A673 (cell line): ENCODE measurements at regions not wholly inside any gene's neighbourhood (a gene's known extent, or its start where the extent isn't known, plus 50 kb on each side); places are given as distances from the start of the nearest gene placed in this dataset.

Experiments
- BruUV-seq: library from RNA; stranded (reverse); fragments of 400-500 nt; replicated peaks from 2 replicates; lab custom pipeline; 2021; lab: Mats Ljungman, UMichigan
- CTCF ChIA-PET: fragments of 300-600 bp; sonication (Branson Sonifier 250); formaldehyde crosslinking; loops from one replicate; lab custom pipeline; 2022; ENCODE audit warnings: antibody characterized with exemption; lab: Charles Lee
- POLR2A ChIA-PET: fragments of 300-600 bp; sonication (Branson Sonifier 250); formaldehyde crosslinking; loops from one replicate; lab custom pipeline; 2022; ENCODE audit warnings: antibody characterized with exemption; ENCODE audit not compliant: low non-redundant PET; lab: Charles Lee
- DNase-seq: peaks from one replicate; pipeline ENCODE4 v3.0.0-alpha.2; 2015; ENCODE audit warnings: low spot score
- H3K27ac ChIP-seq: fragments of 200-600 bp; sonication (generic); 2 replicates; pipeline ENCODE4 v1.5.1; 2016; ENCODE audit warnings: mixed run types, low read depth, mild to moderate bottlenecking, mixed read lengths, antibody characterized with exemption, low read length; ENCODE audit not compliant: poor library complexity, severe bottlenecking
- H3K27me3 ChIP-seq: fragments of 200-600 bp; sonication (generic); replicated peaks from 2 replicates; pipeline ENCODE4 v1.6.1; 2017; ENCODE audit warnings: mixed run types, low read depth, mild to moderate bottlenecking, mixed read lengths, antibody characterized with exemption, low read length; ENCODE audit not compliant: insufficient read depth, poor library complexity
- H3K36me3 ChIP-seq: fragments of 200-600 bp; sonication (generic); 2 replicates; pipeline ENCODE4 v1.6.1; 2016; ENCODE audit warnings: mixed run types, mild to moderate bottlenecking, mixed read lengths, antibody characterized with exemption, low read length; ENCODE audit not compliant: insufficient read depth, poor library complexity, severe bottlenecking
- H3K4me1 ChIP-seq: fragments of 200-600 bp; sonication (generic); 2 replicates; pipeline ENCODE4 v1.6.1; 2017; ENCODE audit warnings: mixed run types, mild to moderate bottlenecking, mixed read lengths, antibody characterized with exemption, low read length; ENCODE audit not compliant: insufficient read depth, poor library complexity, severe bottlenecking
- H3K4me3 ChIP-seq: fragments of 200-600 bp; sonication (generic); 2 replicates; pipeline ENCODE4 v1.5.1; 2016; ENCODE audit warnings: low read depth, mixed run types, mild to moderate bottlenecking, mixed read lengths, low read length; ENCODE audit not compliant: poor library complexity, severe bottlenecking
- H3K9me3 ChIP-seq: fragments of 200-600 bp; sonication (generic); 2 replicates; pipeline ENCODE4 v1.6.1; 2016; ENCODE audit warnings: mixed run types, low read depth, mild to moderate bottlenecking, mixed read lengths, antibody characterized with exemption, low read length; ENCODE audit not compliant: poor library complexity, severe bottlenecking
- CTCF ChIP-seq: fragments of 300-800, 200-600 bp; sonication (generic); conservative IDR thresholded peaks from 2 replicates; pipeline ENCODE4 v1.5.1; 2017; ENCODE audit warnings: low read depth, mild to moderate bottlenecking, antibody characterized with exemption, low read length, moderate library complexity, mixed read lengths
- EZH2 ChIP-seq: fragments of 200-600 bp; sonication (generic); IDR thresholded peaks from 2 replicates; pipeline ENCODE4 v1.6.1; 2017; ENCODE audit warnings: borderline replicate concordance, low read depth, mild to moderate bottlenecking, mixed read lengths, antibody characterized with exemption, low read length; ENCODE audit not compliant: poor library complexity, severe bottlenecking
- intact Hi-C: fragments of 100-400 bp; cut with micrococcal nuclease; formaldehyde crosslinking; loops from one replicate; pipeline ENCODE4 v1.10.0; 2022; ENCODE audit not compliant: unreplicated experiment

GRCh38 chr21:24280596-24280995 is 1326.7 kb downstream of the MRPL39 start:
- Histone ChIP-seq H3K4me3 (no peak overlapping the region), H3K4me1 (no peaks in the 10 kb centered on the region), H3K27me3 (no peaks in the 10 kb centered on the region), H3K27ac (no peak overlapping the region), H3K9me3 (peaks cover 8% of the 10 kb centered on the region), H3K36me3 (no peaks in the 10 kb centered on the region)
- intact Hi-C loops = no loop called here
- BruUV-seq = no TSS peak
- TF ChIP-seq CTCF (no peak), EZH2 (no peak)
- no peak for DNase-seq
- ChIA-PET POLR2A (no interaction called here), CTCF (no interaction called here)

GRCh38 chr21:24278711-24279110 is 1328.6 kb downstream of the MRPL39 start:
- H3K4me1 ChIP-seq = no peaks in the 10 kb centered on the region
- intact Hi-C loops = no loop called here
- peaks cover 19% of the 10 kb centered on the region for H3K9me3 ChIP-seq
- no peak for DNase-seq
- BruUV-seq = no TSS peak
- no peak for TF ChIP-seq CTCF
- TF ChIP-seq EZH2 = no peak
- no peak overlapping the region for H3K4me3 ChIP-seq
- H3K27ac ChIP-seq = no peak overlapping the region
- no peaks in the 10 kb centered on the region for H3K27me3 ChIP-seq
- ChIA-PET CTCF (no interaction called here), POLR2A (no interaction called here)
- H3K36me3 ChIP-seq = no peaks in the 10 kb centered on the region

GRCh38 chr21:24276204-24276603 is 1331.1 kb downstream of the MRPL39 start:
- Histone ChIP-seq H3K9me3 (peaks cover 27% of the 10 kb centered on the region), H3K36me3 (no peaks in the 10 kb centered on the region), H3K4me3 (no peak overlapping the region), H3K27me3 (no peaks in the 10 kb centered on the region), H3K4me1 (no peaks in the 10 kb centered on the region), H3K27ac (no peak overlapping the region)
- TF ChIP-seq CTCF (no peak), EZH2 (no peak)
- no TSS peak for BruUV-seq
- intact Hi-C loops = no loop called here
- no peak for DNase-seq
- POLR2A ChIA-PET = no interaction called here
- CTCF ChIA-PET = no interaction called here
